HepG2 (cell line): ENCODE measurements at regions not wholly inside any gene's neighbourhood (a gene's known extent, or its start where the extent isn't known, plus 50 kb on each side); places are given as distances from the start of the nearest gene placed in this dataset.

Source experiments
- AKAP8 ChIP-seq: sonication (generic); formaldehyde crosslinking; IDR thresholded peaks from 2 replicates; pipeline ENCODE4 v1.5.1; 2020; ENCODE audit warnings: mild to moderate bottlenecking, missing genetic modification reagents
- DRAP1 ChIP-seq: IDR thresholded peaks from 2 replicates; pipeline ENCODE4 v1.6.1; 2016; ENCODE audit warnings: missing genetic modification reagents, missing compliant biosample characterization
- ETV5 ChIP-seq: IDR thresholded peaks from 2 replicates; pipeline ENCODE4 v1.6.1; 2018; ENCODE audit warnings: missing biosample characterization, missing genetic modification reagents, inconsistent platforms, borderline replicate concordance
- FIP1L1 ChIP-seq: fragments of 200-400 bp; formaldehyde crosslinking; IDR thresholded peaks from 2 replicates; pipeline ENCODE4 v1.6.1; 2018; ENCODE audit warnings: low read depth, mild to moderate bottlenecking, low read length, moderate library complexity, borderline replicate concordance; ENCODE audit not compliant: insufficient read depth
- GLI4 ChIP-seq: sonication (generic); formaldehyde crosslinking; IDR thresholded peaks from 2 replicates; pipeline ENCODE4 v1.5.1; 2020; ENCODE audit warnings: missing genetic modification reagents, mild to moderate bottlenecking, moderate library complexity, borderline replicate concordance
- GLMP ChIP-seq: sonication (generic); formaldehyde crosslinking; IDR thresholded peaks from 2 replicates; pipeline ENCODE4 v1.9.0; 2021; ENCODE audit warnings: missing genetic modification reagents, mild to moderate bottlenecking, borderline replicate concordance
- HCFC1 ChIP-seq: fragments of 150-350 bp; IDR thresholded peaks from 2 replicates; pipeline ENCODE4 v1.6.1; 2014; ENCODE audit warnings: low read depth, low read length
- HNF4A ChIP-seq: sonication (generic); formaldehyde crosslinking; IDR thresholded peaks from 2 replicates; pipeline ENCODE4 v1.4.0; 2020; ENCODE audit warnings: missing genetic modification reagents
- KAT2B ChIP-seq: fragments of 150-350 bp; IDR thresholded peaks from 2 replicates; pipeline ENCODE4 v1.6.1; 2014; ENCODE audit warnings: low read depth, low read length, borderline replicate concordance
- MAZ ChIP-seq, 2 experiments: sonication (generic) in 1 of 2; formaldehyde crosslinking in 1 of 2; IDR thresholded peaks; 2 replicates each; pipeline versions ENCODE4 v1.5.0 to v1.6.1; 2012 to 2020; ENCODE audit warnings: low read depth in 2 of 2, mild to moderate bottlenecking in 2 of 2, borderline replicate concordance in 1 of 2, improper control_type of control experiment in 1 of 2, low read length in 1 of 2, missing genetic modification reagents in 1 of 2, moderate library complexity in 1 of 2
- MIER3 ChIP-seq: IDR thresholded peaks from 2 replicates; pipeline ENCODE4 v1.6.1; 2016; ENCODE audit warnings: missing compliant biosample characterization, borderline replicate concordance
- MXD3 ChIP-seq: IDR thresholded peaks from 2 replicates; pipeline ENCODE4 v1.6.1; 2016; ENCODE audit warnings: mild to moderate bottlenecking, missing biosample characterization, missing genetic modification reagents
- REXO4 ChIP-seq: sonication (generic); formaldehyde crosslinking; IDR thresholded peaks from 2 replicates; pipeline ENCODE4 v1.8.0; 2022; ENCODE audit warnings: missing genetic modification reagents, mild to moderate bottlenecking, borderline replicate concordance
- SNAPC5 ChIP-seq: sonication (generic); formaldehyde crosslinking; IDR thresholded peaks from 2 replicates; pipeline ENCODE4 v1.8.1; 2023; ENCODE audit warnings: mild to moderate bottlenecking, missing genetic modification reagents, borderline replicate concordance
- ZBTB10 ChIP-seq: sonication (generic); formaldehyde crosslinking; IDR thresholded peaks from 2 replicates; pipeline ENCODE4 v1.4.0; 2020; ENCODE audit warnings: missing genetic modification reagents, borderline replicate concordance
- ZBTB8A ChIP-seq: sonication (generic); formaldehyde crosslinking; IDR thresholded peaks from 2 replicates; pipeline ENCODE4 v1.4.0; 2020; ENCODE audit warnings: mild to moderate bottlenecking, low read depth, missing genetic modification reagents, borderline replicate concordance
- ZFP82 ChIP-seq: sonication (generic); formaldehyde crosslinking; IDR thresholded peaks from 2 replicates; pipeline ENCODE4 v1.5.1; 2020; ENCODE audit warnings: mild to moderate bottlenecking, missing genetic modification reagents, borderline replicate concordance
- ZFY ChIP-seq: sonication (generic); formaldehyde crosslinking; IDR thresholded peaks from 2 replicates; pipeline ENCODE4 v1.4.0; 2020; ENCODE audit warnings: missing genetic modification reagents
- ZKSCAN8 ChIP-seq: IDR thresholded peaks from 2 replicates; pipeline ENCODE4 v1.6.1; 2016; ENCODE audit warnings: borderline replicate concordance, missing genetic modification reagents, missing compliant biosample characterization
- ZNF121 ChIP-seq: sonication (generic); formaldehyde crosslinking; IDR thresholded peaks from 2 replicates; pipeline ENCODE4 v1.5.0; 2020; ENCODE audit warnings: mild to moderate bottlenecking, missing genetic modification reagents
- ZNF362 ChIP-seq: sonication (generic); formaldehyde crosslinking; IDR thresholded peaks from 2 replicates; pipeline ENCODE4 v1.4.0; 2020; ENCODE audit warnings: missing genetic modification reagents, mild to moderate bottlenecking, borderline replicate concordance
- ZNF441 ChIP-seq: sonication (generic); formaldehyde crosslinking; IDR thresholded peaks from 2 replicates; pipeline ENCODE4 v1.7.0; 2021; ENCODE audit warnings: missing genetic modification reagents, borderline replicate concordance
- ZNF549 ChIP-seq: sonication (generic); formaldehyde crosslinking; IDR thresholded peaks from 2 replicates; pipeline ENCODE4 v1.5.0; 2020; ENCODE audit warnings: missing genetic modification reagents
- ZNF672 ChIP-seq: sonication (generic); formaldehyde crosslinking; IDR thresholded peaks from 2 replicates; pipeline ENCODE4 v1.8.1; 2022; ENCODE audit warnings: missing genetic modification reagents
- ZNF766 ChIP-seq: sonication (generic); formaldehyde crosslinking; IDR thresholded peaks from 2 replicates; pipeline ENCODE4 v1.5.0; 2020; ENCODE audit warnings: missing genetic modification reagents, borderline replicate concordance

GRCh38 chr12:115398311-115398781 is 714.4 kb upstream of the TBX3 start (continued):
- TF ChIP-seq ZNF672 (CRISPR knock-in tag) = no peak
- no peak for TF ChIP-seq FIP1L1
- TF ChIP-seq ZBTB8A (CRISPR knock-in tag) = no peak
- peak; percentile 37; the same call in 1 of the 2 replicates for TF ChIP-seq DRAP1 (CRISPR knock-in tag)
- no peak for TF ChIP-seq GLMP (CRISPR knock-in tag)
- TF ChIP-seq MXD3 = 0 out of 2 replicates have a peak, but pooled peaks have one; percentile 42
- no peak for TF ChIP-seq ZNF362 (CRISPR knock-in tag)
- no peak; the same call in 1 of the 2 replicates for TF ChIP-seq ZNF441 (CRISPR knock-in tag)
- TF ChIP-seq ETV5 (CRISPR knock-in tag) = peak; percentile 48; the same call in 1 of the 2 replicates
- peak; percentile 45; the same call in 1 of the 2 replicates for TF ChIP-seq MIER3
- no peak for TF ChIP-seq AKAP8 (CRISPR knock-in tag)
- no peak for TF ChIP-seq GLI4
- TF ChIP-seq ZNF549 (CRISPR knock-in tag) = no peak
- peak; percentile 58 for TF ChIP-seq HNF4A (CRISPR knock-in tag)
- TF ChIP-seq ZFY = no peak
- TF ChIP-seq ZBTB10 (CRISPR knock-in tag) = no peak
- TF ChIP-seq ZKSCAN8 (CRISPR knock-in tag) = peak; percentile 63; the same call in 1 of the 2 replicates
- TF ChIP-seq REXO4 (CRISPR knock-in tag) = no peak
- TF ChIP-seq MAZ (IDR thresholded peaks at IDR 0.05; ENCODE audit: borderline replicate concordance, low read depth, low read length) = no peak
- TF ChIP-seq MAZ (CRISPR knock-in tag; IDR thresholded peaks at IDR 0.05; ENCODE audit: low read depth) = no peak
- no peak for TF ChIP-seq KAT2B
- no peak for TF ChIP-seq SNAPC5 (CRISPR knock-in tag)
- TF ChIP-seq ZNF766 (CRISPR knock-in tag) = no peak
- TF ChIP-seq ZNF121 (CRISPR knock-in tag) = no peak
- TF ChIP-seq HCFC1 = no peak
- TF ChIP-seq ZFP82 (CRISPR knock-in tag) = no peak
